ENCODE measurements at regions not wholly inside any gene's neighbourhood (a gene's known extent, or its start where the extent isn't known, plus 50 kb on each side); places are given as distances from the start of the nearest gene placed in this dataset.

GRCh38 chr21:35212393-35213127 lies 163.5 kb upstream of the RUNX1 start:
- 42% methylated on average over 3 of the region's 3 CpGs for WGBS (ENCODE audit: low lambda C conversion rate)
- Histone ChIP-seq H3K9ac (no peak overlapping the region), H2AFZ (ENCODE audit: low read depth) (peak overlapping the region; percentile 11; the same call in 1 of the 2 replicates), H4K20me1 (ENCODE audit: insufficient read depth) (no peaks in the 10 kb centered on the region), H3K4me1 (ENCODE audit: control insufficient read depth in 1 of 2, insufficient read depth in 2 of 2, low read depth in 1 of 2, low read length in 1 of 2) (peaks cover 0 to 4% of the 10 kb centered on the region in 2 experiments; a peak in 2 of 4 replicates), H3K27ac (ENCODE audit: low read depth in 2 of 2, low read length in 1 of 2) (peak overlapping the region in 1 of 2 experiments; percentile 12; a peak in 1 of 4 replicates), H3K27me3 (ENCODE audit: insufficient read depth) (no peaks in the 10 kb centered on the region), H3K9me2 (no peaks in the 10 kb centered on the region), H3K36me3 (replicated peaks in 1 of 2; ENCODE audit: control insufficient read depth in 1 of 2, insufficient read depth in 2 of 2, low read length in 1 of 2) (no peaks in the 10 kb centered on the region), H3F3A (replicated peaks; ENCODE audit: insufficient read depth) (peaks cover 3% of the 10 kb centered on the region), H3K9me3 (no peaks in the 10 kb centered on the region), H3K79me2 (ENCODE audit: insufficient read depth) (no peaks in the 10 kb centered on the region), H3K4me3 (ENCODE audit: low read depth in 2 of 2, low read length in 1 of 2) (no peak overlapping the region), H3K4me2 (no peak overlapping the region)
- TF ChIP-seq EZH2phosphoT487 (IDR thresholded peaks at IDR 0.05; ENCODE audit: borderline replicate concordance, low read depth) = no peak
- no peak for TF ChIP-seq NFIC (IDR thresholded peaks at IDR 0.05; ENCODE audit: borderline replicate concordance)
- no peak for TF ChIP-seq ZBTB33 (IDR thresholded peaks at IDR 0.05; ENCODE audit: borderline replicate concordance, low read depth)
- no peak for TF ChIP-seq POLR2AphosphoS5 (IDR thresholded peaks at IDR 0.05; ENCODE audit: low read depth, low read length)
- TF ChIP-seq NRF1 (IDR thresholded peaks at IDR 0.05; ENCODE audit: low read depth, low read length) = no peak
- TF ChIP-seq RXRA (IDR thresholded peaks at IDR 0.05; ENCODE audit: borderline replicate concordance, low read depth) = no peak
- no peak for TF ChIP-seq TCF12 (IDR thresholded peaks at IDR 0.05)
- no peak for TF ChIP-seq RFX5 (IDR thresholded peaks at IDR 0.05; ENCODE audit: low read length)
- no peak for TF ChIP-seq FOSL2 (IDR thresholded peaks at IDR 0.05; ENCODE audit: borderline replicate concordance, low read depth)
- no peak for TF ChIP-seq ELF1 (IDR thresholded peaks at IDR 0.05)
- TF ChIP-seq IRF3 (IDR thresholded peaks at IDR 0.05; ENCODE audit: low read depth, low read length) = no peak
- no peak for TF ChIP-seq GATA2 (CRISPR knock-in tag; IDR thresholded peaks at IDR 0.05)
- no peak for TF ChIP-seq MAX (IDR thresholded peaks at IDR 0.05; ENCODE audit: low read depth)
- POLR2A ChIA-PET = no interaction called here
- CTCF ChIA-PET = no interaction called here
- DNase-seq = no peak

GRCh38 chr21:35211782-35212181 lies 162.7 kb upstream of the RUNX1 start:
- Histone ChIP-seq H3K79me2 (ENCODE audit: insufficient read depth) (no peaks in the 10 kb centered on the region), H3K4me1 (ENCODE audit: control insufficient read depth in 1 of 2, insufficient read depth in 2 of 2, low read depth in 1 of 2, low read length in 1 of 2) (no peaks in the 10 kb centered on the region), H3K27me3 (ENCODE audit: insufficient read depth) (no peaks in the 10 kb centered on the region), H3K4me2 (no peak overlapping the region), H3K4me3 (ENCODE audit: low read depth in 2 of 2, low read length in 1 of 2) (no peak overlapping the region), H2AFZ (ENCODE audit: low read depth) (no peak overlapping the region), H3F3A (replicated peaks; ENCODE audit: insufficient read depth) (peaks cover 2% of the 10 kb centered on the region), H3K9me3 (no peaks in the 10 kb centered on the region), H3K27ac (ENCODE audit: low read depth in 2 of 2, low read length in 1 of 2) (no peak overlapping the region), H3K9ac (no peak overlapping the region), H3K9me2 (no peaks in the 10 kb centered on the region), H4K20me1 (ENCODE audit: insufficient read depth) (no peaks in the 10 kb centered on the region), H3K36me3 (replicated peaks in 1 of 2; ENCODE audit: control insufficient read depth in 1 of 2, insufficient read depth in 2 of 2, low read length in 1 of 2) (no peaks in the 10 kb centered on the region)
- POLR2A ChIA-PET = no interaction called here
- CTCF ChIA-PET = no interaction called here
- TF ChIP-seq FOXM1 (IDR thresholded peaks at IDR 0.05; ENCODE audit: low read depth) (no peak), FOSL2 (IDR thresholded peaks at IDR 0.05; ENCODE audit: borderline replicate concordance, low read depth) (no peak), SMC3 (IDR thresholded peaks at IDR 0.05; ENCODE audit: low read depth, low read length) (no peak), GATA2 (CRISPR knock-in tag; IDR thresholded peaks at IDR 0.05) (no peak), JUND (IDR thresholded peaks at IDR 0.05) (no peak), TCF12 (IDR thresholded peaks at IDR 0.05) (no peak), IRF3 (IDR thresholded peaks at IDR 0.05; ENCODE audit: low read depth, low read length) (no peak), MEF2A (IDR thresholded peaks at IDR 0.05; ENCODE audit: borderline replicate concordance, low read depth) (no peak), EZH2phosphoT487 (IDR thresholded peaks at IDR 0.05; ENCODE audit: borderline replicate concordance, low read depth) (no peak)
- no peak for DNase-seq
- 78% methylated on average over 6 of the region's 6 CpGs for WGBS (ENCODE audit: low lambda C conversion rate)

Measured in SK-N-SH (cell line).